ENCODE measurements at regions not wholly inside any gene's neighbourhood (a gene's known extent, or its start where the extent isn't known, plus 50 kb on each side); places are given as distances from the start of the nearest gene placed in this dataset.

DNA sequence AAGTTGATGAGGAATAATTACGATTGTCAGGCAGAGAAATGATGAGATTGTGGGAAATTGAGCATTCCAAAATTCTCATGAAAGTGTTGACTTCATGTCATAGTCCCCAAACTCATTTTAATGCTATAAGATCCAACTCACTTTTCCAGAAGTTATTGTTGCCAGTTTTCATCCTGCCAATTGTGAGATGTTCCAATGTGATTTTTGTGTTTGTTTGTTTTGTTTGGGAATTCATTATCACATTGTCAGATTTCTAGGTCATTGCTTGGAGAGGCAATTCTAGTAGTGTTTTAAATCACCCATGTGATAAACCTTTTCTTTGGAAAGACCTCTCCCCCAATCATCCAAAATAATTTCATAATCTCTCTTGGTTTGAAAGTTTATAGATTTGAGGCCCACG, 86.0 kb upstream of the ACVR2A start:
- Histone ChIP-seq H2BK12ac (ENCODE audit: insufficient read length, low read depth, low read length) (no peak overlapping the region), H4K8ac (replicated peaks; ENCODE audit: insufficient read length, low read depth, low read length) (no peak overlapping the region), H3K23ac (ENCODE audit: insufficient read length, low read depth, low read length) (no peak overlapping the region), H3K23me2 (ENCODE audit: insufficient read length, low read depth, low read length, poor library complexity, severe bottlenecking) (no peaks in the 10 kb centered on the region), H2AFZ (ENCODE audit: low read length) (no peak overlapping the region), H3K79me2 (ENCODE audit: insufficient read depth, low read length) (no peaks in the 10 kb centered on the region), H3K4ac (ENCODE audit: low read depth, low read length) (no peak overlapping the region), H3K9me3 (ENCODE audit: control insufficient read depth, low read depth, low read length) (no peaks in the 10 kb centered on the region), H2BK5ac (ENCODE audit: insufficient read length, low read length) (no peak overlapping the region), H4K5ac (ENCODE audit: insufficient read length, low read depth, low read length) (no peak overlapping the region), H3K27ac (ENCODE audit: insufficient read length, low read depth, low read length) (no peak overlapping the region), H3K18ac (ENCODE audit: insufficient read length, low read depth, low read length) (no peak overlapping the region), H2BK120ac (ENCODE audit: low read depth, low read length, poor library complexity, severe bottlenecking) (no peak overlapping the region), H3T11ph (ENCODE audit: low read length) (no peak overlapping the region), H2BK20ac (ENCODE audit: low read depth, low read length, poor library complexity, severe bottlenecking) (no peak overlapping the region), H4K20me1 (ENCODE audit: control insufficient read depth, insufficient read depth, insufficient read length) (no peaks in the 10 kb centered on the region), H3K9ac (ENCODE audit: extremely low read depth, insufficient read length, low read length) (no peak overlapping the region), H3K14ac (ENCODE audit: insufficient read depth, low read length) (no peak overlapping the region), H4K91ac (ENCODE audit: insufficient read length, low read depth, low read length) (no peak overlapping the region), H3K4me1 (ENCODE audit: insufficient read depth, low read length) (no peaks in the 10 kb centered on the region), H2AK5ac (ENCODE audit: insufficient read length, low read length) (no peak overlapping the region), H2BK15ac (ENCODE audit: low read depth, low read length) (no peak overlapping the region), H3K79me1 (ENCODE audit: insufficient read depth, low read depth, low read length, poor library complexity, severe bottlenecking) (no peaks in the 10 kb centered on the region), H3K56ac (ENCODE audit: insufficient read length, low read depth, low read length) (no peak overlapping the region), H3K27me3 (ENCODE audit: insufficient read depth, low read length) (no peaks in the 10 kb centered on the region; the same call in 1 of the 2 replicates), H3K4me2 (ENCODE audit: insufficient read depth, insufficient read length, low read length) (no peak overlapping the region)
- peaks cover 3 to 11% (median 4%) of the 10 kb centered on the region in 3 experiments; a peak in 5 of 7 replicates for H3K36me3 Mint-ChIP-seq (ENCODE audit: insufficient read depth in 1 of 3, low read depth in 3 of 3)
- H3K9me3 Mint-ChIP-seq, result peaks cover 6 to 9% of the 10 kb centered on the region in 2 experiments; a peak in 4 of 5 replicates
- TF ChIP-seq, protein P1, sequence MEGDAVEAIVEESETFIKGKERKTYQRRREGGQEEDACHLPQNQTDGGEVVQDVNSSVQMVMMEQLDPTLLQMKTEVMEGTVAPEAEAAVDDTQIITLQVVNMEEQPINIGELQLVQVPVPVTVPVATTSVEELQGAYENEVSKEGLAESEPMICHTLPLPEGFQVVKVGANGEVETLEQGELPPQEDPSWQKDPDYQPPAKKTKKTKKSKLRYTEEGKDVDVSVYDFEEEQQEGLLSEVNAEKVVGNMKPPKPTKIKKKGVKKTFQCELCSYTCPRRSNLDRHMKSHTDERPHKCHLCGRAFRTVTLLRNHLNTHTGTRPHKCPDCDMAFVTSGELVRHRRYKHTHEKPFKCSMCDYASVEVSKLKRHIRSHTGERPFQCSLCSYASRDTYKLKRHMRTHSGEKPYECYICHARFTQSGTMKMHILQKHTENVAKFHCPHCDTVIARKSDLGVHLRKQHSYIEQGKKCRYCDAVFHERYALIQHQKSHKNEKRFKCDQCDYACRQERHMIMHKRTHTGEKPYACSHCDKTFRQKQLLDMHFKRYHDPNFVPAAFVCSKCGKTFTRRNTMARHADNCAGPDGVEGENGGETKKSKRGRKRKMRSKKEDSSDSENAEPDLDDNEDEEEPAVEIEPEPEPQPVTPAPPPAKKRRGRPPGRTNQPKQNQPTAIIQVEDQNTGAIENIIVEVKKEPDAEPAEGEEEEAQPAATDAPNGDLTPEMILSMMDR (conservative IDR thresholded peaks at IDR 0.05), result no peak
- H3K27ac Mint-ChIP-seq, result no peak overlapping the region
- no peak for DNase-seq
- peaks cover 14 to 16% of the 10 kb centered on the region in 2 experiments for H3K4me1 Mint-ChIP-seq
- H3K4me3 Mint-ChIP-seq, result no peak overlapping the region
- H3K27me3 Mint-ChIP-seq (ENCODE audit: low read depth), result no peaks in the 10 kb centered on the region
- WGBS (ENCODE audit: extremely low coverage, insufficient read length, low lambda C conversion rate), result no CpG with 5 or more reads among the region's 2 CpGs
